ENCODE measurements at regions not wholly inside any gene's neighbourhood (a gene's known extent, or its start where the extent isn't known, plus 50 kb on each side); places are given as distances from the start of the nearest gene placed in this dataset.

- no peak overlapping the region for H3K27ac ChIP-seq
- DNase-seq (ENCODE audit: extremely low spot score in 2 of 2) = no peak
- H3K4me1 ChIP-seq = no peaks in the 10 kb centered on the region
- TF ChIP-seq CTCF (IDR thresholded peaks at IDR 0.05) (no peak), POLR2A (IDR thresholded peaks at IDR 0.05) (no peak), POLR2AphosphoS5 (IDR thresholded peaks at IDR 0.05; ENCODE audit: insufficient read depth in 1 of 2, low read depth in 1 of 2) (no peak)
- H3K4me3 ChIP-seq = no peak overlapping the region
- no peaks in the 10 kb centered on the region for H3K36me3 ChIP-seq
- intact Hi-C loops (cut with DNase I) = no loop called here
- no peaks in the 10 kb centered on the region for H3K9me3 ChIP-seq
- H3K27me3 ChIP-seq = no peaks in the 10 kb centered on the region
These were observed 409.3 kb upstream of the CPEB2 start for GRCh38 chr4:14592950-14593349.

GRCh38 chr4:14596028-14596427 is 406.3 kb upstream of the CPEB2 start:
- intact Hi-C loops (cut with DNase I) = no loop called here
- no peaks in the 10 kb centered on the region for H3K4me1 ChIP-seq
- H3K36me3 ChIP-seq = no peaks in the 10 kb centered on the region
- no peak overlapping the region for H3K4me3 ChIP-seq
- no peak for DNase-seq (ENCODE audit: extremely low spot score in 2 of 2)
- H3K9me3 ChIP-seq = no peaks in the 10 kb centered on the region
- TF ChIP-seq POLR2A (IDR thresholded peaks at IDR 0.05) (no peak), POLR2AphosphoS5 (IDR thresholded peaks at IDR 0.05; ENCODE audit: insufficient read depth in 1 of 2, low read depth in 1 of 2) (no peak), CTCF (IDR thresholded peaks at IDR 0.05) (no peak)
- H3K27me3 ChIP-seq = no peaks in the 10 kb centered on the region
- H3K27ac ChIP-seq = no peak overlapping the region

- intact Hi-C loops (cut with DNase I) = no loop called here
- Histone ChIP-seq H3K4me3 (no peak overlapping the region), H3K9me3 (no peaks in the 10 kb centered on the region), H3K4me1 (no peaks in the 10 kb centered on the region), H3K36me3 (no peaks in the 10 kb centered on the region), H3K27me3 (no peaks in the 10 kb centered on the region), H3K27ac (no peak overlapping the region)
- no peak for DNase-seq (ENCODE audit: extremely low spot score in 2 of 2)
- TF ChIP-seq CTCF (IDR thresholded peaks at IDR 0.05) (no peak), POLR2A (IDR thresholded peaks at IDR 0.05) (no peak), POLR2AphosphoS5 (IDR thresholded peaks at IDR 0.05; ENCODE audit: insufficient read depth in 1 of 2, low read depth in 1 of 2) (no peak)
These were observed 405.8 kb upstream of the CPEB2 start for GRCh38 chr4:14596437-14596836.

GRCh38 chr4:14596904-14597303 is 405.4 kb upstream of the CPEB2 start:
- Histone ChIP-seq H3K4me3 (no peak overlapping the region), H3K9me3 (no peaks in the 10 kb centered on the region), H3K27me3 (no peaks in the 10 kb centered on the region), H3K27ac (no peak overlapping the region), H3K36me3 (no peaks in the 10 kb centered on the region), H3K4me1 (no peaks in the 10 kb centered on the region)
- intact Hi-C loops (cut with DNase I) = no loop called here
- TF ChIP-seq POLR2A (IDR thresholded peaks at IDR 0.05) (no peak), CTCF (IDR thresholded peaks at IDR 0.05) (no peak), POLR2AphosphoS5 (IDR thresholded peaks at IDR 0.05; ENCODE audit: insufficient read depth in 1 of 2, low read depth in 1 of 2) (no peak)
- DNase-seq (ENCODE audit: extremely low spot score in 2 of 2) = no peak

- H3K4me3 ChIP-seq = no peak overlapping the region
- no peaks in the 10 kb centered on the region for H3K9me3 ChIP-seq
- no peak for TF ChIP-seq POLR2AphosphoS5 (IDR thresholded peaks at IDR 0.05; ENCODE audit: insufficient read depth in 1 of 2, low read depth in 1 of 2)
- TF ChIP-seq POLR2A (IDR thresholded peaks at IDR 0.05) = no peak
- TF ChIP-seq CTCF (IDR thresholded peaks at IDR 0.05) = no peak
- no peak for DNase-seq (ENCODE audit: extremely low spot score in 2 of 2)
- H3K27ac ChIP-seq = no peak overlapping the region
- H3K36me3 ChIP-seq = no peaks in the 10 kb centered on the region
- intact Hi-C loops (cut with DNase I) = no loop called here
- H3K4me1 ChIP-seq = no peaks in the 10 kb centered on the region
- no peaks in the 10 kb centered on the region for H3K27me3 ChIP-seq
These were observed 400.1 kb upstream of the CPEB2 start for GRCh38 chr4:14602206-14602605.

Data from vagina (tissue), 2 donors.